T1000 (cell line): ENCODE measurements at regions not wholly inside any gene's neighbourhood (a gene's known extent, or its start where the extent isn't known, plus 50 kb on each side); places are given as distances from the start of the nearest gene placed in this dataset.

Experiments used
- DNase-seq: peaks from one replicate; lab custom pipeline; 2025; ENCODE audit warnings: mixed read lengths; lab: John Stamatoyannopoulos, UW

- no peak for DNase-seq
Measured at GRCh38 chr14:101179691-101180211, 276.2 kb upstream of the RTL1 start.

DNA sequence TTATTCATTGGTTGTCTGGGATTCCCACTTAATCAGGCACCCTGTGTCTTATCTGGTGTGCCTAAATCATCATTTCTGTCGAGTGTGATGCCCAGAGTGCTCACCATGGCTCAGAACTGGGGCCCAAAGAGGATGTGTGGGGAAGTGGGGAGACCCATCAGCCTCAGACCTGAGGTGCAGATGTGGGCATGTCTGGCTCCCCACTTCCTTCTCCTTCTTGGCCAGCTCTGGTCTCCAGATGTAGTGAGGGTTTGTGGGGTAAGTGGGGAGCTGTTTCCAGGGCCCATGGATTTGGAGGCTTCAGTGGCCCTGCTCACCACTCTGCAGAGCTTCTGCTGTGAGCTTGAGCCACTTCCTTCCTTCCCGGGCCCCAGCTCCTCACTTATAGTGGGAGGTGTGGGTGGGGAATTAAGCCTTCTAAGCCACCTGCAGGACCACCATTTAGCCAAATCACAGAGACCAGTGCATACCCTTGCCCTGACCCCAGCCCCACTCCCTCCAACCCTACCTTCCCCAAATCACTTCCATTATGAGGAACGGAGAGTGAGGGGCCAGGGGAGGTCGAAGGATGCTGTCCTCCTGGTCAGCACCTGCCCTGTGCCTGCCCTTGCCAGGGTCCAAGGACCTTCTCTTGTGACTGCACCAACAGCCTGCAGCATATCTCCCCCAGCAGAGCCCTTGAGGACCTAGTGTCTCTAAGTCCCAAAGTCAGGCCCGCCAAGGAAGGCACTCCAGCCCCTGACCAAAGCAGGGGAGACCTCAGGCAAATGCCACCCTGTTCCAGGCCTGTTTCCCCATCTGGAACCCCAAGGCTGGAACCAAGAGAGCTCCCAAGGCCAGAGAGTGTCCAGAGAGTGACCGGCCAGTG lies 278.2 kb upstream of the RTL1 start:
- DNase-seq, result no peak

GRCh38 chr14:101182476-101182875 lies 279.0 kb upstream of the RTL1 start:
- DNase-seq, result no peak

- DNase-seq, result no peak
Measured at GRCh38 chr14:101183376-101184103, 280.0 kb upstream of the RTL1 start.

GRCh38 chr14:101184104-101184455 lies 280.6 kb upstream of the RTL1 start:
- DNase-seq, result no peak

GRCh38 chr14:101184572-101184971 lies 281.1 kb upstream of the RTL1 start:
- DNase-seq, result no peak

DNA sequence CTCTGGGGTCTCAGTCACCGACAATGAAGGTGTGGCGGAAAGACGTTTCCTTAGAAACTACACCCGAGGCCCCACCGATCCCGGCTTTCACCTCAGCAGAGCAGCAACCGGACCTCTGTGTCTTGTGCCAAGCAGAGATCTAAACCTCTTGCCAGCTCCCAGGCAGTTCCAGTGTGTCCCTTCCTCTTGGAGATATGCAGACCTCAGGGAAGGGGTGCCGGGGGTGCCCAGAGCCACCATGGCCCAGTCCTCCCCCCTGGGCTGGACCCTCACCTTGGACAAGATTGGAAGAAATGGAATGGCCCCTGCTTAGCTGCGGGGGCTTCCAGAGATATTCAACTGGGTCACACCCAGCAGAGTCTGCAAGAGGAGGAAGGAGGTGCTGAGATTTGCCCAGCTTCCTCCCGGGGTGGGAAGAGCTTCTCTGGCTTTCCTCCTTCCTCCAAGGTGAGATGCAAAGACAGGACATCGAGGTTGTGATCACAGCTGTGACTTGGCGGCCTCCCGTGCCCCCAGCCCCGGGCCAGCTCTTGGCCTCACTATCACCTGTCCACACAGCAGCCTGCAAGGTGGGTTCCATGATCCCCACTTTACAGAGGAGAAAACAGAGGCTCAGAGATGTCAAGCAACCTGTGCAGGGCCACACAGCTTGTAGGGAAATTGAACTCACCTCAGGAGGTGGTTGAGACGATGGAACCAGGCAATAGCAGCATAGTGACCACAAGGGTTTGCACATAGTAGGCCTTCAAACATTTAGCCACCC lies 281.7 kb upstream of the RTL1 start:
- no peak for DNase-seq

- no peak for DNase-seq
Measured at GRCh38 chr14:101185946-101186345, 282.4 kb upstream of the RTL1 start.

GRCh38 chr14:101186544-101186943 lies 283.0 kb upstream of the RTL1 start:
- no peak for DNase-seq

DNA sequence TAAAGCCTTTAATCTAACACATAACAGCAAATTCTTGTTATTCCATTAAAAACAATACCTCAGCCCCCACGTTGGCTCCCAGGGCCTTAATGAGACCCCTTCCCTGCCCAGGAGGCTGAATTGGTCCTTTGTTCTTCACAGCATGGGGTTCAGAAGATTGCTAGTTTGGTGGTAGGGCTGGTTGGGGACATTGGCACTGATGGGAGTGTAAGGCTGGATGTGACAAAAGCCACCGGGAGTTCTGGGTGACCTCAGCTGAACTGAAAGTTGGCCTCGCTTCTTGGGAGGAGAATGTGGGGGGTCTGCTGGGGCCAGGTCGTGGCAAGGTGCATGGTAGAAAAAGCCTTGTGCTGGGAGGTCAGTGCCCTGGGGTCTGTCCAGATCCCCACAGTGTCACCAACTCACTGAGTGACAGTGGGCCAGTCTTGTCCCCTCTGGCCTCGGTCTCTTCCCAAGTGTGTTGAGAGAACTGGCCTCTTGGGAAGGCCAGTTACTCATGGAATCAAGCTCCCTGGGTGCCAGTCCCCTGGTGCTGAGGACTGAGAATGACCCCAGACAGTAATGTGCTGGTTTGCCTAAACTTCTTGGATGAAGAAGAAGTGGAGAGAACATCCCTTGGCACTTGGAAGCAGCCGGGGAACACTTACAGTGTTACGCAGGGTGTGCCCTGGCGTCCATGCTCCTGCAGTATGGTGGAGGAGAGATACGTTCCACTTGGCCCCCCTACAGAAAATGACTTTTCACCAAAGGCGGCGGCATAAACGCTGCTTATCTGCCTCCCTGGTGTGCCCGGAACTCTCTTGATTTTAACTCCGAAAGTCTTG lies 283.7 kb upstream of the RTL1 start:
- DNase-seq, result no peak

DNA sequence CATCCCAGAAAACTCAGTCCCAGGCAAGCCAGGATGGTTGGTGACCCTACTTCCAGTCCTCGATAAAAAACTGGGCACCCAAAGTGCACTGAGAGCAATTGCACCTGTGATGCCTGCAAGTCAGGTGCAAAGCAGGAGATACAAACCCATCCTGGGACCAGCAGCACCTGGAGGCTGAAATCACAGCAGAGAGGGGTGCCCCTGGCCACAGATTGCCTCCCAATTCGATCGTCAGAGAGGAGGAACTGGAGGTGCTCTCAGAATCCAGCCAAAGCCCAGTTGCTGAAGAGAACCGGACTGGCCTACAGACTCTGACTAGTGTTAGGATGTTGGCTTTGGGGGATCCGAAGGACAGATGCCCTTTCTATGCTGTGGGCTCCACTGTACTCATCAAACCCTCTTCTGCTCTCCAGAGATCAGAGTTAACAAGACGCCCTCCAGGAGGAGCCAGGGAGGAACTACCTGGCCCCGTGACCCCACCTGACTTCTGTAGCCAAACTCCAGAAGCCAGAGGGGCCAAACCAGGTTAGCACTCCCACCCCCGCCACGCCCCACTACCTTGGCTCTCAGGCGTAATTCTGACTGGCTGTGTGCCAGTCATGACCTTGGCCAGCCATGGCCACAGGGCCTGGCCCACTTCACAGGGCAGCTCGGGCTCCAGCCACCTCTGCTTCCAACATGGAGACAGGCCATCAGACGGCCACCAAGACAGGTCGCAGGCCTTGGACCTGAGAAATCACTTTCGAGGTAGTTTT lies 284.5 kb upstream of the RTL1 start:
- no peak for DNase-seq

DNA sequence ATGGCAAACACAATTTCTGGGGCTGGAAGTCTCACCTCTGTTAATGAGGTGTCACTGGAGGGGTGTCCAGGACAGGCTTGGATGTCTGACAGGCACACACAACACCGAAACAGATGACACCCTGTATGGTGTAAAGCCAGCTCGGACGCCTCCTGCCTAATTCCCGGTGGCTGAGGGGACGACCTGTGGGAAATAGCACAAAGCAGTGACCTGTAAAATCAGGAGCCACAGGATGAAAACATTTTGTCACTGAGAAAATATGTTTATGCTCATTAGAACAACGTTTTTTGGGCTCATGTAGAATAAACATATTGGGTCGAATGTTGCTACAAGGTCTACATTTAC lies 285.0 kb upstream of the RTL1 start:
- DNase-seq, result no peak

- DNase-seq, result no peak
Measured at GRCh38 chr14:101189266-101189665, 285.7 kb upstream of the RTL1 start.

GRCh38 chr14:101189962-101190560 lies 286.5 kb upstream of the RTL1 start:
- DNase-seq, result no peak

DNA sequence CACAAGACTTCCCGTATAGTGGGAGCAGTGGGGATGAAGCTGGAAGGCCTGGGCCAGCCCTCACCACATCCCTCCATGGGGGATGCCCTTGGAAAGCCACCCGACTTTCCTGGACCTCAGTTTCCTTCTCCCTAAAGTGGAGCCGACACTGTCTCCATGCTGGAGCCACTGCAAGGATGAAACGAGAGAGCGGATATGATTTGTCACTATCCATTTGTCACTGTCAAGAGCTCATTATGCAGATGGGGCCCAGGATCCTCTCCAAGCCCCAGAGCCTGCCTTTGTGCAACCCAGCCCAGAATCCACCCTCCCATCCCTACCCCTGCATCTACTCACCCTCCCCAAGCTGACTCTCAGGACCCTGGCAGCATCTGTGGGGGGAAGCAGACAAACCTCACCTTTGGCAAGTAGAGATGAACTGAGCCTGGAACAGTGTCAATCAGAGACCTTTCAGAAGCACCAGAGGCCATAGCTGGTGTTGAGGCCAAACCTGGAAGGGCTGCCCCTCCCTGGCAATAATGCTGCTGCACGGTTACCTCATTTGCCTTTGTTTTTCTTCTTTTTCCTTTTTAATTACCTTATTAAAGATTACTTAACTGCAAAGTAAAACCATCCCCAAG lies 287.7 kb upstream of the RTL1 start:
- no peak for DNase-seq

GRCh38 chr14:101191721-101192660 lies 288.5 kb upstream of the RTL1 start:
- DNase-seq, result no peak

GRCh38 chr14:101192661-101193000 lies 289.1 kb upstream of the RTL1 start:
- DNase-seq, result no peak

GRCh38 chr14:101193106-101193844 lies 289.8 kb upstream of the RTL1 start:
- no peak for DNase-seq
